Panc1 (cell line): ENCODE measurements at regions not wholly inside any gene's neighbourhood (a gene's known extent, or its start where the extent isn't known, plus 50 kb on each side); places are given as distances from the start of the nearest gene placed in this dataset.

Experiments used
- ATAC-seq: fragments of 200-7000 bp; cut with Tn5 transposase; 2 replicates; pipeline ENCODE4 v1.9.1; 2020; ENCODE audit warnings: mild to moderate bottlenecking, moderate library complexity
- BruUV-seq: library from RNA; stranded (reverse); fragments of 400-500 nt; replicated peaks from 2 replicates; lab custom pipeline; 2021; lab: Mats Ljungman, UMichigan
- CTCF ChIA-PET: fragments of 300-600 bp; sonication (Branson Sonifier 250); formaldehyde crosslinking; loops from one replicate; lab custom pipeline; 2022; ENCODE audit warnings: antibody characterized with exemption; lab: Charles Lee
- POLR2A ChIA-PET: fragments of 300-600 bp; sonication (Branson Sonifier 250); formaldehyde crosslinking; loops from one replicate; lab custom pipeline; 2022; ENCODE audit warnings: antibody characterized with exemption; lab: Charles Lee
- DNase-seq: peaks from one replicate; pipeline ENCODE4 v3.0.0-alpha.2; 2010; ENCODE audit warnings: low read depth, low spot score
- H3K27ac ChIP-seq: 2 replicates; pipeline ENCODE4 v1.5.1; 2011; ENCODE audit warnings: mild to moderate bottlenecking, low read length, inconsistent platforms
- H3K27me3 ChIP-seq: fragments of 200-500 bp; sonication (Bioruptor generic); 2 replicates; pipeline ENCODE4 v1.6.0; 2014; ENCODE audit warnings: low read length, inconsistent platforms; ENCODE audit not compliant: control insufficient read depth, insufficient read depth
- H3K36me3 ChIP-seq: fragments of 200-500 bp; sonication (Bioruptor generic); 2 replicates; pipeline ENCODE4 v1.5.1; 2014; ENCODE audit warnings: inconsistent platforms, mild to moderate bottlenecking, low read length, moderate library complexity; ENCODE audit not compliant: control insufficient read depth, insufficient read depth
- H3K4me1 ChIP-seq: 2 replicates; pipeline ENCODE4 v1.5.1; 2011; ENCODE audit warnings: inconsistent platforms, mild to moderate bottlenecking, low read length, moderate library complexity; ENCODE audit not compliant: control insufficient read depth, insufficient read depth
- H3K4me3 ChIP-seq, 2 experiments: 2 replicates each; pipeline ENCODE4 v1.5.1; 2011 to 2012; ENCODE audit warnings: low read depth in 2 of 2, low read length in 2 of 2, mild to moderate bottlenecking in 2 of 2, inconsistent platforms in 1 of 2, moderate library complexity in 1 of 2
- H3K9me3 ChIP-seq: fragments of 200-500 bp; sonication (Bioruptor generic); 2 replicates; pipeline ENCODE4 v1.5.1; 2014; ENCODE audit warnings: low read depth, mild to moderate bottlenecking, inconsistent platforms, low read length, moderate library complexity; ENCODE audit not compliant: control insufficient read depth, insufficient read depth
- CTCF ChIP-seq: fragments of 450-650 bp; IDR thresholded peaks from 2 replicates; pipeline ENCODE4 v1.5.1; 2017; ENCODE audit warnings: mild to moderate bottlenecking
- POLR2AphosphoS5 ChIP-seq: IDR thresholded peaks from 2 replicates; pipeline ENCODE4 v1.6.1; 2012; ENCODE audit warnings: mild to moderate bottlenecking, low read depth, low read length, moderate library complexity
- SIN3A ChIP-seq: IDR thresholded peaks from 2 replicates; pipeline ENCODE4 v1.6.1; 2012; ENCODE audit warnings: low read depth, mild to moderate bottlenecking, low read length, moderate library complexity, borderline replicate concordance; ENCODE audit not compliant: insufficient read depth
- TCF7L2 ChIP-seq: IDR thresholded peaks from 2 replicates; pipeline ENCODE4 v1.6.1; 2011; ENCODE audit warnings: mild to moderate bottlenecking, low read depth, low read length, inconsistent platforms
- in situ Hi-C: cut with HindIII; loops from 2 replicates; pipeline ENCODE4 v1.10.0; 2016; ENCODE audit warnings: low sequenced_read_pairs, low pct_unique_long_range_greater_than_20kb
- intact Hi-C: fragments of 100-400 bp; cut with micrococcal nuclease; formaldehyde crosslinking; loops from one replicate; pipeline ENCODE4 v1.10.0; 2022; ENCODE audit not compliant: unreplicated experiment
- TF ChIP-seq, protein P1 (sequence below), 2 experiments: IDR thresholded peaks; 2 replicates each; pipeline ENCODE4 v1.6.1; 2011 to 2012; ENCODE audit warnings: low read depth in 2 of 2, control low read depth in 1 of 2, low read length in 1 of 2, mild to moderate bottlenecking in 1 of 2, moderate library complexity in 1 of 2; ENCODE audit not compliant: insufficient read depth in 1 of 2

DNA sequence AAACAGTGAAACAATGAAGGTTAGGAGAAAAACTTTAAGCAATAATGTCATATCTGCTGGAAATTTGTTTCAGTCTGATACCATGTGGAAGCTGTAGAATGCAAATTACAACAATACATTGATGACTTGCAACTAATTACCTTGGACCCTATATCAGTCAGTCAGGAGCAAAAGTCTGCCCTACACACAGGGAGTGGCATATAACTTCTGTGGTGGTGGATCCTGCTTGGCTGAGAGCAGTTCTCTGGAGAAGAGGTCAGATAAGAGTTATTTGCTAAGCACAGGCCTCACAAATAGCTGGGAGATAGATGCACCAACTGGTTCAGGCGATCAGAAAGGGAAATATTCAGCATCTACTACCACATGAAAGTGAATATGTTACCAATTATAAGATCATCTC, 1364.6 kb upstream of the EPHA6 start:
- no peak overlapping the region for H3K4me3 ChIP-seq
- no TSS peak for BruUV-seq
- intact Hi-C loops, result no loop called here
- no peak for ATAC-seq
- TF ChIP-seq, protein P1, sequence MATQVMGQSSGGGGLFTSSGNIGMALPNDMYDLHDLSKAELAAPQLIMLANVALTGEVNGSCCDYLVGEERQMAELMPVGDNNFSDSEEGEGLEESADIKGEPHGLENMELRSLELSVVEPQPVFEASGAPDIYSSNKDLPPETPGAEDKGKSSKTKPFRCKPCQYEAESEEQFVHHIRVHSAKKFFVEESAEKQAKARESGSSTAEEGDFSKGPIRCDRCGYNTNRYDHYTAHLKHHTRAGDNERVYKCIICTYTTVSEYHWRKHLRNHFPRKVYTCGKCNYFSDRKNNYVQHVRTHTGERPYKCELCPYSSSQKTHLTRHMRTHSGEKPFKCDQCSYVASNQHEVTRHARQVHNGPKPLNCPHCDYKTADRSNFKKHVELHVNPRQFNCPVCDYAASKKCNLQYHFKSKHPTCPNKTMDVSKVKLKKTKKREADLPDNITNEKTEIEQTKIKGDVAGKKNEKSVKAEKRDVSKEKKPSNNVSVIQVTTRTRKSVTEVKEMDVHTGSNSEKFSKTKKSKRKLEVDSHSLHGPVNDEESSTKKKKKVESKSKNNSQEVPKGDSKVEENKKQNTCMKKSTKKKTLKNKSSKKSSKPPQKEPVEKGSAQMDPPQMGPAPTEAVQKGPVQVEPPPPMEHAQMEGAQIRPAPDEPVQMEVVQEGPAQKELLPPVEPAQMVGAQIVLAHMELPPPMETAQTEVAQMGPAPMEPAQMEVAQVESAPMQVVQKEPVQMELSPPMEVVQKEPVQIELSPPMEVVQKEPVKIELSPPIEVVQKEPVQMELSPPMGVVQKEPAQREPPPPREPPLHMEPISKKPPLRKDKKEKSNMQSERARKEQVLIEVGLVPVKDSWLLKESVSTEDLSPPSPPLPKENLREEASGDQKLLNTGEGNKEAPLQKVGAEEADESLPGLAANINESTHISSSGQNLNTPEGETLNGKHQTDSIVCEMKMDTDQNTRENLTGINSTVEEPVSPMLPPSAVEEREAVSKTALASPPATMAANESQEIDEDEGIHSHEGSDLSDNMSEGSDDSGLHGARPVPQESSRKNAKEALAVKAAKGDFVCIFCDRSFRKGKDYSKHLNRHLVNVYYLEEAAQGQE (IDR thresholded peaks at IDR 0.05; ENCODE audit: insufficient read depth in 1 of 2, low read depth in 2 of 2, low read length in 1 of 2), result no peak
- no peak for TF ChIP-seq SIN3A
- no peak for TF ChIP-seq TCF7L2
- TF ChIP-seq POLR2AphosphoS5, result no peak
- no peak for TF ChIP-seq CTCF
- CTCF ChIA-PET, result no interaction called here
- H3K9me3 ChIP-seq, result no peaks in the 10 kb centered on the region
- no peak overlapping the region for H3K27ac ChIP-seq
- POLR2A ChIA-PET, result no interaction called here
- DNase-seq, result no peak
- no peaks in the 10 kb centered on the region for H3K36me3 ChIP-seq
- no peaks in the 10 kb centered on the region for H3K4me1 ChIP-seq
- no peaks in the 10 kb centered on the region for H3K27me3 ChIP-seq
- in situ Hi-C loops, result no loop called here

- ATAC-seq (no peak), DNase-seq (no peak)
- BruUV-seq, result no TSS peak
- Histone ChIP-seq H3K4me3 (no peak overlapping the region), H3K36me3 (no peaks in the 10 kb centered on the region), H3K4me1 (no peaks in the 10 kb centered on the region), H3K27ac (no peak overlapping the region), H3K9me3 (no peaks in the 10 kb centered on the region), H3K27me3 (no peaks in the 10 kb centered on the region)
- in situ Hi-C loops, result no loop called here
- intact Hi-C loops, result no loop called here
- CTCF ChIA-PET, result no interaction called here
- POLR2A ChIA-PET, result no interaction called here
- TF ChIP-seq SIN3A (no peak), CTCF (no peak), POLR2AphosphoS5 (no peak), TCF7L2 (no peak)
- TF ChIP-seq, protein P1 (IDR thresholded peaks at IDR 0.05; ENCODE audit: insufficient read depth in 1 of 2, low read depth in 2 of 2, low read length in 1 of 2), result no peak
Observed at GRCh38 chr3:95453242-95453641, 1361.2 kb upstream of the EPHA6 start.
